ENCODE measurements at regions not wholly inside any gene's neighbourhood (a gene's known extent, or its start where the extent isn't known, plus 50 kb on each side); places are given as distances from the start of the nearest gene placed in this dataset.
A peak's percentile ranks its signal among the peaks of the same experiment; 100 is the strongest.
"Not testable (repeated sequence)": the region's sequence is repeated elsewhere in the genome, so short reads cannot be mapped to it uniquely, and the experiment has no call there.

- DNase-seq, result no peak
Observed at GRCh38 chr6:137933696-137934095, 66.6 kb downstream of the TNFAIP3 start.

- DNase-seq, result no peak
Observed at GRCh38 chr6:137936798-137937197, 69.7 kb downstream of the TNFAIP3 start.

- no peak for DNase-seq
Observed at GRCh38 chr6:137937834-137938233, 70.8 kb downstream of the TNFAIP3 start.

- DNase-seq, result no peak
Observed at GRCh38 chr6:137938770-137939379, 71.8 kb downstream of the TNFAIP3 start.

- DNase-seq, result no peak
Observed at GRCh38 chr6:137941995-137942394, 74.9 kb downstream of the TNFAIP3 start.

- no peak for DNase-seq
Observed at GRCh38 chr6:137942736-137943135, 75.7 kb downstream of the TNFAIP3 start.

- not testable (repeated sequence) for DNase-seq
Observed at GRCh38 chr6:137944381-137944780, 77.3 kb downstream of the TNFAIP3 start.

- peak; percentile 27 for DNase-seq
Observed at GRCh38 chr6:137944793-137945498, 77.9 kb downstream of the TNFAIP3 start.

- no peak for DNase-seq
Observed at GRCh38 chr6:137949686-137950390, 82.8 kb downstream of the TNFAIP3 start.

GRCh38 chr6:137950581-137950980 lies 83.5 kb downstream of the TNFAIP3 start:
- no peak for DNase-seq

- DNase-seq, result no peak
Observed at GRCh38 chr6:137951064-137951597, 84.1 kb downstream of the TNFAIP3 start.

GRCh38 chr6:137952247-137952646 lies 85.2 kb downstream of the TNFAIP3 start:
- no peak for DNase-seq

- no peak for DNase-seq
Observed at GRCh38 chr6:137953761-137954160, 86.7 kb downstream of the TNFAIP3 start.

GRCh38 chr6:137954253-137954652 lies 87.2 kb downstream of the TNFAIP3 start:
- no peak for DNase-seq

GRCh38 chr6:137956098-137956488 lies 89.0 kb downstream of the TNFAIP3 start:
- no peak for DNase-seq

GRCh38 chr6:137957471-137957870 lies 90.4 kb downstream of the TNFAIP3 start:
- DNase-seq, result no peak

GRCh38 chr6:137958811-137959565 lies 91.9 kb downstream of the TNFAIP3 start:
- DNase-seq, result no peak

GRCh38 chr6:137962725-137963124 lies 95.7 kb downstream of the TNFAIP3 start:
- DNase-seq, result no peak

- no peak for DNase-seq
Observed at GRCh38 chr6:137964876-137965275, 97.8 kb downstream of the TNFAIP3 start.

GRCh38 chr6:137967689-137968454 lies 100.8 kb downstream of the TNFAIP3 start:
- no peak for DNase-seq

GRCh38 chr6:137968455-137968804 lies 101.4 kb downstream of the TNFAIP3 start:
- no peak for DNase-seq

GRCh38 chr6:137968901-137969300 lies 101.8 kb downstream of the TNFAIP3 start:
- DNase-seq, result no peak
